Stimulated activated CD8-positive, alpha-beta memory T cell treated with anti-CD3 and anti-CD28 coated beads, Interleukin-2, amount 100 ng/mL, for 48 hours (primary cell): ENCODE measurements at regions not wholly inside any gene's neighbourhood (a gene's known extent, or its start where the extent isn't known, plus 50 kb on each side); places are given as distances from the start of the nearest gene placed in this dataset.

Experiments used
- DNase-seq, 2 donors: peaks; one replicate each; pipeline ENCODE4 v3.0.0-alpha.2; 2020; ENCODE audit warnings: low read depth in 2 of 2

GRCh38 chr12:115035535-115036107, 351.6 kb upstream of the TBX3 start:
- DNase-seq = no peak

DNA sequence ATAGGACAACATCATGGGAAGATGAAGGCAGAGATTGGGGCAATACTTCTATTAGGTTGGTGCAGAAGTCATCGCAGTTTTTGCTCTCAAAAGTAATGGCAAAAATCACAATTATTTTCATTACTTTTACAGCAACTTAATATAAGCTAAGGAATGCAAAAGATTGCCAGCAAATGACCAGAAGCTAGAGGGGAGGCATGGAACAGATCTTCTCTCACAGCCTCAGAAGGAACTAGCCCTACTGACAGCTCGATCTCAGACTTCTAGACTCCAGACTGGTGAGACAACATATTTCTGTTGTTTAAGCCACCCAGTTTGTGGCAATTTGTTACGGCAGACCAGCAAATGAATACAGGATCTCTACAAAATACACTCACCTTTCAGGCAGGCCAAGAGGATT, 348.5 kb upstream of the TBX3 start:
- DNase-seq = no peak

DNA sequence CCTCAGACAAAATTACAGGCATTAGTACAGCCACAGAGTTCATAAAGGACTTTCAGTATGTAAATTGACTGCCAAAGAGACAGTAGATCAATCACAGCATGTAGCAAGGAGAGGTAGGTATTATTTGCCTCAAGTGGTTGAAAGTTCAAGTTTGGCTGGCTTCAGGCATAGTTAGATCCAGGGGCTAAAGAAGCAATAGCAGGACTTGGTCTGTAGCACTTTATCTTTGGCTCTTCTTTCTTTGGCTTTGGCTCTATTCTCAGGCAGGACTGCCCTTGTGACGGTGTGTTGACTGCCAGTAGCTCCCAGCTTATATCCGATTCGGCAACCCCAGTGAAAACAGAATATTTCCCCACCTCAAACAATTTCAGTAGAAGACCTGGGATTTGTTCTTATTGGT, 346.0 kb upstream of the TBX3 start:
- no peak for DNase-seq

DNA sequence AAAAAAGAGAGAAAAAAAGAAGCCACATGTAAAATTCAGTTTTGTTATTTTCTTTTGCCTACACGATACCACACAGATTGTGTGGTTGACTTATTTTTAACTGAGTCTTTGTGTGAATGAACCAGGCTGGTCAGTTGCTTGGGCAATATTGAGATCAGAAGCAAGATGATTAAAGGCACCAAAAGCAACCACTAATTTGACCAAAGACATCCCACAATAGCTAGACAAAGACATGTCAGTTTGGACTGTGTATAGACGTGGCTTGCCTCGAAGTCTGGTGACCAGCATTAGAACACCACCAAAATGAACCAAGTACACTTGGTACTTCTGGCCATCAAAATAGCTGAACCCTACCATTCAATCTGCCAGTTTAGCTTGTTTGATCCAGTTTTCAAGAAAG, 340.6 kb upstream of the TBX3 start:
- no peak for DNase-seq

GRCh38 chr12:115023279-115024265, 339.6 kb upstream of the TBX3 start:
- no peak for DNase-seq

GRCh38 chr12:115020091-115020490, 336.1 kb upstream of the TBX3 start:
- DNase-seq = no peak

DNA sequence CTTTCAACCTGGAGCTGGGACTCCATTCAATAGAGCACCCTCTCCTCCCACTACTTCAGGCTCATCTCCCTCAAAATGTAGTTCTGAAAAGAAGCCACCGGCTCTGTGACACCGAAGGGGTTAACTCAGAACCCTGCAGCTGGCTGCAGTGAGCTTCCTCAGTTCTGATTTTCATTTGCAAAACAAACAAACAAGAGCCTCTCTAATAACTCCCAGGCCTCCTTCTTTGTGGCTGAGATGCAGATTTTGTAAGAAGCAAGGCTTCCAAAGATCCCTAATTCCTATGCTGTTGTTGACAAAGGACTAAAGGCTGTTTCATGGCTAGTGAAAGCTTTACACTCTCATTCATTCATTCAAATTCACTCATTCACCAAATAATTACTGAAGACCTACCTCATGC, 333.4 kb upstream of the TBX3 start:
- DNase-seq = no peak

DNA sequence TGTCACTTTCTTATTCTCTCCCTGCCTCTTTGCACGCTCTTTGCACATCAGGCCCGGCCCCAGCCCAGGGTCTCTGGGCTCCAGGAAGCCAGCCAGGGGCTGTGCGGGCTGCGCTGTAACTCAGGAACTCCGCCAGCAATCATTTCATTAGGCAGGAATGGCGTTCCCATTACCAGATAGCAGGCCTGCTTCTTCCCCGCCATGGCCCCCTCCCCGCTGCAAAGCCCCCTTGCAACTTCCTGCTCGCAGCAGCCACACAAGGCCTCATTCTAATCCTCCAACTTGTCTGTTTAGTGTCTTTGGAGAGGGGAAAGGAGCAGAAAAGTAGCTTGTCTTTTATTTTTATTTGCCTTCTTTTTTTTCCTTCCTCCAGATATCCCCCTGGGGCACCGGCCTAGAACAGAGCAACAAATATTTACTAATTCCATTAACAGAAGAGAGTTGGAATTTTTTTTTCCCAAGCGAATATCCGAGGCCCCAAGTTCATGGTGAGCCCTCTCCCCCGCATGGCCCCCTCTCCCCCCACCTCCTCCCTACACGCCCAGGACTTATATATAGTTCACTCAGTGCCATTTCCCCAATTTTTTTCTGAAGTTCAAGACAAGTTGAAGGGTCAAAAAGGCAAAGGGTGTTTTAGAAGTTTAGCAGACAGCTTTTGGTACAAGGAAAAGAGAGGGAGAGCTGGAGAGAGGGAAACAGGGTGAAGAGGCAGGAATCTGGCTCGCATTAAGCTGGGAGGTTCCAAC, 329.4 kb upstream of the TBX3 start:
- DNase-seq = no peak

GRCh38 chr12:115012861-115013235, 328.9 kb upstream of the TBX3 start:
- no peak for DNase-seq

DNA sequence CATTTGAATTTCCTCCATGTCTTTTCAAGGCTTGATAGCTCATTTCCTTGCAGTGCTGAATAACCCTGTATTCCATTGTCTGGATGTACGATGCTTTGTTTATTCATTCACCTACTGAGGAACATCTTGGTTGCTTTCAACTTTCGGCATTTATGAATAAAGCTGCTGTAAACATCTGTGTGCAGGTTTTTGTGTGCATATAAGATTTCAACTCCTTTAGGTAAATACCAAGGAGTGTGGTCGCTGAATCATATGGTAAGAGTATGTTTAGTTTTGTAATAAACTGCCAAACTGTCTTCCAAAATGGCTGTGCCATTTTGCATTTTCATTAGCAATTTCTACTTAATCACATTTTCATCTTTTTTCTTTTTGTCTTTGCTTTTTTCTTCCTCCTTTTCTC, 327.7 kb upstream of the TBX3 start:
- DNase-seq = no peak

DNA sequence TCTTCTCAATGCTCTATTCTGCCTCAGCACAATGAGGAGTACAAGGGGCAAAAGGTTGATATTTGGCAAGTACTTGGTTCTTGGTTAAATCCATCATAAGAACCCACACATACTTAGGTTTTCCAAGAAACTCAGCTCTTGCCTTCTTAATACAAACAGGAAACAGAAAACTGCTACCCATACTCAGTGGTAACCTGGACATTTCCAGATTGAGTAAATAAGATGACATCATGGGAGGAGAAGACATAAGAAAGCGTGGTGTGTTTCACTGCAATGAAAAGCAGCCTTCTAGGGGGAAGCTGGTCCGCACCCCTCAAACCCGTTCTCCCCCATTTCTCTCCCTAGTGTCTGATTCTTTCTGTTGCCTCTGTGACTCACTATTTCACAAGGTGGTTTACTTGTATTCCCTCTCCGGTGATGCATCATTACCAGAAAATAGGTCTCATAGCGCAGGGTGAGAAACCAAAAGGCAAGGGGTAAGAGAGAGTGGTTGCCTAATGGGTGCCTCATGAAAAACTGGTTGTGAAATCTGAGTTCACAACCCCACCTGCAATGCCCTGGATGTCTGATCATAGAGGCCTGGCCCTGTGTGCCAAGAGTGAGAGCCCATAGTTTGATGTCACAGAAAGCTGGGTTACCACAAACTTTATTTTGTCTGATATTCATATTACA, 326.5 kb upstream of the TBX3 start:
- no peak for DNase-seq

- no peak for DNase-seq
Measured at GRCh38 chr12:115008929-115009328, 325.0 kb upstream of the TBX3 start.

DNA sequence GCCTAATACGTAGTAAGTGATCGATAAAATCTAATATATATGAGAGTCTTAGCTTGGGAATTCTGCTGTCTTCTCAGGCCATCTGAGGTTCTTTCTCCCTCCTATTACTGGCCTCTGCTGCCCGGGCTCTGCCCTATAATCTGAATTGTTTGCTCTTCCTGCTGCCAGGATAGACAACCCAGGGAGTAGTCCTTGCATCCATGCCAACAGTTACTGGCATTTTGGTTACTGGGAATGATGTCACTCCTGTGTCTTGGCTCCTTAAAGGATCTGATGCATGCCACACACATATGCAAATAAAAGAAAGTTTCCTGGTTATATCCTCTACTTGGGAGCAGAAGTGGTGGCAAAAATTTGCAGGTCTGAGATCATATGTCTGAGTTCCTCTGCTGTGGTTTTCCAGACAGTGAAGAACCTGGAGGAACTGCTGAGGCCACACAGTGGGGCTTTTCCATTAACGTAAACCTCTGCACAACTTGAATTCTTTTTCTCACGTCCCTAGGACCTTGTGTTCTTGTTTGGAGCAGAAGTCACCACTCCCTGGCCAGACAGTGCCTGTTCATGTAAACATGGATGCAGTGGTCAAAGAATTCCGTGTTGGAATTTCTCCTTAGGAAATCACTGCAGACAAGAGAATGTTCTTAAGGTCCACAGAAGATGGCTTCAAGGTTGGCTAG, 320.6 kb upstream of the TBX3 start:
- no peak for DNase-seq

GRCh38 chr12:115002434-115002833, 318.5 kb upstream of the TBX3 start:
- DNase-seq = no peak

- no peak for DNase-seq
Measured at GRCh38 chr12:115001571-115002180, 317.7 kb upstream of the TBX3 start.

- DNase-seq = no peak
Measured at GRCh38 chr12:115000038-115000437, 316.1 kb upstream of the TBX3 start.

DNA sequence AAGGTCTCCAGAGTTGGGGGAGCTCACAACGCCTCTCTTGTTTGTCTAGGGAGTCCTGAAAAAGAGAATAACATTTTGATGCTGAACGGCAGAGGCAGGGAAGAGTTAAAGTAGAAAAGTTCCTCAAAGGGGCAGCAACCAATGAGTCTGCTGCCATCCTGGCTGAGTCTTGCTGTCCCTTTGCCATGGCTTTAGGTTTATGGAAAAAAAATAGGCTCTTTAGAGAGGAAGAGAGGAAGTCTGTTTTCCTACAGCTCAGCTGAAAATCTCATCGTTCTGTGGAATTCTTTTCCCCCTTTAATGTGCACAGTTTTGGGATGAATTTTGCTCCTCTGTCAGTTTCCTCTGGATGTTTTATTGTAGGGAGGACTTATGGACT, 314.8 kb upstream of the TBX3 start:
- DNase-seq = no peak

DNA sequence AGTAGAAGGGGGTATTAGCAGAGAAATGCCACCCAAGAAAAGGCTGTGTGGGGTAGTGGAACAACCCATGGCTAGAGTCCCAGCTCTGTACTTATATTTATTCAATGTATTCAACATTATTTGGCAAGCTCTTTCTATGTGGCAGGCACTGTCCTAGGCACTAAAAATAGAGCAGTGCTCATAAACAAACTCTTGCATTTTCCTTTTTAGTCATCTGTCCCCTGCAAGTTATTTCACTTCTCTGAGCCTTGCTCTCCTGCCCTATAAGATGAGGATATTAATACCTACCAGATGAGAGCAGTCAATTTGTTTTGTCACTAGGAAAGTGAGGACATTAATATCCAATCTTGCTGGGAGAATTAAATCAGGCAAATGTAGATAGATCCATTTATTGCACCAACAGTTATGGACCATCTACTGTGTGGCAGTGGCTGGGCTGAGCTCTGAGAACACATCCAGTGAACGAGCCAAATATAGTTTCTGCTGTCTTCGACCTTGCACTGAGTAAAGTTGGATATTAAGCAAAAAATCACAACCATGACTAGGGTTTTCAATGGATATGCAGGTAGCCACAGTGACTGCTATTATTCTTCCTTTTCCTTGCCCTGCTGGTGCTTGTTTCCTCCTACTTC, 314.3 kb upstream of the TBX3 start:
- DNase-seq = no peak

DNA sequence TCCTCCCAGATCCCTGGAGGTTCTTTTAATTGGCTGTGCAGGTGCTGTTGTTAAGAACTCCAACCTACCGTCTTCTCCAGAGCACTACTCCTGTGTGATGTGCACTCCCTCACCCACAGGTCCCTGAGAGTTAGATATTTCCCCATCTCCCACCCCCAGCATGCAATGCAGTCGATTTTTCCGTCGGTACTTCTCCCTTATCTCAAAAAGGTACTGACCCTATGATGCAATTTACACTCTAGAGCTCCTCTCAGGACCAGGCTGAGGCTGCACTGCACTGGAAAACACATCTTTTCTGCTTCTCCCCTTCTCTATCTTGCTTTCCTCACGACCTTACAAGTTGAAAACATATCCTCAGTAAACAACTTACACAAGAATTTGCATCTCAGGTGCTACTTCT, 312.4 kb upstream of the TBX3 start:
- DNase-seq = no peak

GRCh38 chr12:114995891-114996290, 311.9 kb upstream of the TBX3 start:
- DNase-seq = no peak

GRCh38 chr12:114993165-114993564, 309.2 kb upstream of the TBX3 start:
- DNase-seq = no peak
